ENCODE measurements at regions not wholly inside any gene's neighbourhood (a gene's known extent, or its start where the extent isn't known, plus 50 kb on each side); places are given as distances from the start of the nearest gene placed in this dataset.

DNA sequence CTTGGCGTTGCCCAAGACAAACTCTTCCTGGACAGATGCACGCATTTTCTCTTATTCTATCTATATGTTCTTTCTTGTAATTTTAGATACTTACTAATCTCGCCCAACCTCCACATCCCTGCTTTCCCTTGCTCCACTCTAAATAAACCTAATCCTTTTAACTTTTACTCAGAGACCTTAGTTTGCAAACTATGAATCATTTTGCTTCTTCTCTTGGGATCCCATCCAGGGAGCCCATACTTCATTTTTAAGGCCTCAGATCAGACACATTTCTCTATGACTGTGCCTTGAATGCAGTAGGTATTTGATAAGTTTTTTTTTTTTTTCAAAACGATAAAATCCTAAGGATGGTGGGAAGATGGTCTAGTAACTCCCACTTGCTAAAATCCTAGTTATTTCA, 353.8 kb upstream of the HAND2 start:
- H3K4me1 ChIP-seq (ENCODE audit: insufficient read depth, low read length): no peaks in the 10 kb centered on the region
- H3K9me3 Mint-ChIP-seq: peaks cover 7 to 9% of the 10 kb centered on the region in 2 experiments
- no peak for DNase-seq

More for the DNA sequence above, 353.8 kb upstream of the HAND2 start:
- no peak overlapping the region for H4K5ac ChIP-seq (ENCODE audit: insufficient read length, low read depth, low read length)
- no peak overlapping the region for H3K4me3 Mint-ChIP-seq
- peaks cover 2 to 13% of the 10 kb centered on the region in 2 experiments; a peak in 2 of 4 replicates for H3K4me1 Mint-ChIP-seq
- peaks cover 0 to 3% (median 0%) of the 10 kb centered on the region in 3 experiments; a peak in 1 of 7 replicates for H3K36me3 Mint-ChIP-seq (ENCODE audit: insufficient read depth in 1 of 3, low read depth in 3 of 3)
- H3K4me2 ChIP-seq (ENCODE audit: insufficient read depth, insufficient read length, low read length): no peak overlapping the region
- no peak overlapping the region for H4K91ac ChIP-seq (ENCODE audit: insufficient read length, low read depth, low read length)
- no peak overlapping the region for H3K23ac ChIP-seq (ENCODE audit: insufficient read length, low read depth, low read length)
- no peaks in the 10 kb centered on the region for H3K23me2 ChIP-seq (ENCODE audit: insufficient read length, low read depth, low read length, poor library complexity, severe bottlenecking)
- whole genome bisulfite sequencing (ENCODE audit: extremely low coverage, insufficient read length, low lambda C conversion rate): no CpG with 5 or more reads among the region's 4 CpGs
- H3K9me3 ChIP-seq (ENCODE audit: control insufficient read depth, low read depth, low read length): no peaks in the 10 kb centered on the region
- no peak overlapping the region for H3K27ac ChIP-seq (ENCODE audit: insufficient read length, low read depth, low read length)
- no peak overlapping the region for H3K14ac ChIP-seq (ENCODE audit: insufficient read depth, low read length)
- no peaks in the 10 kb centered on the region for H4K20me1 ChIP-seq (ENCODE audit: control insufficient read depth, insufficient read depth, insufficient read length)
- H2BK120ac ChIP-seq (ENCODE audit: low read depth, low read length, poor library complexity, severe bottlenecking): no peak overlapping the region
- H3K18ac ChIP-seq (ENCODE audit: insufficient read length, low read depth, low read length): no peak overlapping the region
- H3T11ph ChIP-seq (ENCODE audit: low read length): no peak overlapping the region
- no peak overlapping the region for H3K56ac ChIP-seq (ENCODE audit: insufficient read length, low read depth, low read length)
- no peak overlapping the region for H2AFZ ChIP-seq (ENCODE audit: low read length)
- H2BK12ac ChIP-seq (ENCODE audit: insufficient read length, low read depth, low read length): no peak overlapping the region
- no peak overlapping the region for H4K8ac ChIP-seq (replicated peaks; ENCODE audit: insufficient read length, low read depth, low read length)
- H2BK15ac ChIP-seq (ENCODE audit: low read depth, low read length): no peak overlapping the region
- no peaks in the 10 kb centered on the region for H3K79me1 ChIP-seq (ENCODE audit: insufficient read depth, low read depth, low read length, poor library complexity, severe bottlenecking)
- no peak overlapping the region for H2AK5ac ChIP-seq (ENCODE audit: insufficient read length, low read length)
- H3K4ac ChIP-seq (ENCODE audit: low read depth, low read length): no peak overlapping the region
- H3K27me3 Mint-ChIP-seq (ENCODE audit: low read depth): no peaks in the 10 kb centered on the region
- no peaks in the 10 kb centered on the region for H3K79me2 ChIP-seq (ENCODE audit: insufficient read depth, low read length)
- no peak overlapping the region for H2BK20ac ChIP-seq (ENCODE audit: low read depth, low read length, poor library complexity, severe bottlenecking)
- H3K27ac Mint-ChIP-seq: no peak overlapping the region
- no peaks in the 10 kb centered on the region for H3K27me3 ChIP-seq (ENCODE audit: insufficient read depth, low read length)
- H2BK5ac ChIP-seq (ENCODE audit: insufficient read length, low read length): no peak overlapping the region
- no peak overlapping the region for H3K9ac ChIP-seq (ENCODE audit: extremely low read depth, insufficient read length, low read length)
- TF ChIP-seq, protein P1, sequence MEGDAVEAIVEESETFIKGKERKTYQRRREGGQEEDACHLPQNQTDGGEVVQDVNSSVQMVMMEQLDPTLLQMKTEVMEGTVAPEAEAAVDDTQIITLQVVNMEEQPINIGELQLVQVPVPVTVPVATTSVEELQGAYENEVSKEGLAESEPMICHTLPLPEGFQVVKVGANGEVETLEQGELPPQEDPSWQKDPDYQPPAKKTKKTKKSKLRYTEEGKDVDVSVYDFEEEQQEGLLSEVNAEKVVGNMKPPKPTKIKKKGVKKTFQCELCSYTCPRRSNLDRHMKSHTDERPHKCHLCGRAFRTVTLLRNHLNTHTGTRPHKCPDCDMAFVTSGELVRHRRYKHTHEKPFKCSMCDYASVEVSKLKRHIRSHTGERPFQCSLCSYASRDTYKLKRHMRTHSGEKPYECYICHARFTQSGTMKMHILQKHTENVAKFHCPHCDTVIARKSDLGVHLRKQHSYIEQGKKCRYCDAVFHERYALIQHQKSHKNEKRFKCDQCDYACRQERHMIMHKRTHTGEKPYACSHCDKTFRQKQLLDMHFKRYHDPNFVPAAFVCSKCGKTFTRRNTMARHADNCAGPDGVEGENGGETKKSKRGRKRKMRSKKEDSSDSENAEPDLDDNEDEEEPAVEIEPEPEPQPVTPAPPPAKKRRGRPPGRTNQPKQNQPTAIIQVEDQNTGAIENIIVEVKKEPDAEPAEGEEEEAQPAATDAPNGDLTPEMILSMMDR (conservative IDR thresholded peaks at IDR 0.05): no peak
